Limb (tissue), 2 donors: ENCODE measurements at regions not wholly inside any gene's neighbourhood (a gene's known extent, or its start where the extent isn't known, plus 50 kb on each side); places are given as distances from the start of the nearest gene placed in this dataset.

Experiments
- DNase-seq, 2 donors: peaks; one replicate each; pipeline ENCODE4 v3.0.0-alpha.2; 2016; ENCODE audit errors: extremely low spot score in 2 of 2

DNA sequence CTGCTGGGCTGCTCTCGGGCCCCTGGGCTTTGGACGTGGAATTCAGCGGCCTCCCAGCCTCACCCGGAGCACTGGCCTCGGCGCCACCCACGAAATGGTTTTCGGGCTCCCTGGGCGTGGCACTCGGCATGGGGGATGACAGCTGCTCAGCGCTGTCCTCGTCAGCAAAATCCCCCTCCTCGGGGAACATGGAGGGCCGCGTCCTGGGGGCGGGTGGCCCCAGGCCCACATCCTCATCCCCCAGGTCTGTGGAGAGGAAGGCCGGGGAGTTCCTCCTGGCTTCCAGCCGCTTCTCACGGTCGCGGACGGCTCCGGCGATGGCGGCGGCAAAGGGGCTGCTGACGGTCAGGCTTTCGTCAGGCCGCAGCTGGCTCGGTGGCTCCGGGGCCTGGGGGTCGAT, 88.4 kb downstream of the CTTN start:
- DNase-seq = no peak

DNA sequence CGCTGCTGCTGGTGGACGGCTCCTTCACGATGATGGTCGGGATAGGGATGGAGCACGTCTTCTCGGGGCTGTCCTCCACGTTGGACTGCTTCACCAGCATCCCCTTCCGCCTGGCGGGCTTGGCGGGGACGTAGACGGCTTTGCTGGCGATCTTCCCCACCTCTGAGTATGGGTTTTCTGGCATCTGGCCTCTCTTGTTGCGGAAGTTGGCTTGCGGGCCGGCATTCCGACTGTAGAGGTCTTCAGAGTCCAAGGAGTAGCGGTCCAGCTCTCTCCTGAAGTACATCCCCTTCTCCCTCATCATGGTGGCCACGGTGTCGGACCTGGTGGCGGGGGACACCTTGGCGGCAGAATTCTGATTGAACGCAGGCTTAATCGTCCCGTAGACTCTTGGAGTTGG, 88.8 kb downstream of the CTTN start:
- DNase-seq = no peak

DNA sequence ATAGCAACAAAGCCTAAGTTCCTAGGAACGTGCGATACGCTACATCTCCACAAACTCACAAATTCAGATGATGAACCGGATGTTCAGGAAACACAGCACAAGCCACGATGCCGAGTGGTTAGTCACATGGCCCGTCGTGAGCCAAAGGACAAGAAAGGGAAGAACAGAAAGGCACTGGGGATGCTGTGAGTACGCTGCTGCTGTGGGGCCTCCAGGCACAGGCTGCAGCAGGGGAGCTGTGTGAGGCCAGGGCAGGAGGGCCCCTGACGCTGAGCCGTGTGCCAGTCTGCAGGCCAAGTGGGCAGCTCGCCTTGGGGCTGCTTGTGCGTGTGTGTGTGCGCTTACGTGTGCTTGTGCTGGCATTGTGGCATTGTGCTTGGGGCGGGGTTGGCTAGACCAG, 89.4 kb downstream of the CTTN start:
- no peak for DNase-seq

DNA sequence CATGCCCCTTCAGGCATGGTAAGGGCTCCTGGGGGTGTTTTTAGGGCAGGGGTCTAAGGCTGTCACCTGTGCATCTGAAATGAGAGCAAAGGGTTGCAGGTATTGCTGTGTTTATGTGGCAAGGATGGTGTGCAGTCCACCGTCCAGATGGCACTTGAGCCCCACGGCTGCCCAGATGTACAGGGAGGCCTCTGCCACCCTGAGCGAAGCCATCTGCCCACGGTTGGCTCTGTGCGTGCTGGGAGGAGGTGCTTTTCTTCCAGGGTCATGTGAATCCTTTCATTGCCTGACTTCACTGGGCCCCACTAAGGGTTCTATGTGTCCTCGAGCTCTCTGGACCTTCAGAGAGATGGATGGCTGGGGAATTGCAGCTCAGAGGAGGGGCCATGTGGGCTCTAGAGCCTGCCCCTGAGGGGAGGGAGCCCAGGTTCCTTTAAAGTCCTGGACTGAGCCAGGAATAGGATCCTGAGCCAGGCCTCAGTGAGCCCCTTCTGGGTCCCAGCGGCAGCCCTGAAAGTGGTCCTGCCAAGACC, 89.9 kb downstream of the CTTN start:
- no peak for DNase-seq

DNA sequence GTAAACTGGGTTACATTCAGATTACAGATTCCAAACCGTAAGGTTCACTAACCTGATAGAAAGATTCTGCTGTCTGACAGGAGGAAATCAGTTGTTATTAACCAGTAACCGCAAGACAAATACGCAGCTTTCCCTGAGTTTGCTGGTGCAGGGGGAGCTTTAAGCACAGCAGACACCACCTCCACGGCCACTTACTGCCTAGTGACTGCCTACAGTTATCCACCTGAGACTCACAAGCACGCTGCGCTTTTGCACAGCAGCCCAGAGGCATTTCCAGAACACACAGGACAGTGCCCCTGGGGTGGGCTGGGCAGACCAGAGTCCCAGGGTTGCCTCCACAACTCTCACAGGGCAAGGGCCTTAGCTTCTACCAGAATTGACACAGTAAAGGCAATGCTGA, 90.9 kb downstream of the CTTN start:
- no peak for DNase-seq

DNA sequence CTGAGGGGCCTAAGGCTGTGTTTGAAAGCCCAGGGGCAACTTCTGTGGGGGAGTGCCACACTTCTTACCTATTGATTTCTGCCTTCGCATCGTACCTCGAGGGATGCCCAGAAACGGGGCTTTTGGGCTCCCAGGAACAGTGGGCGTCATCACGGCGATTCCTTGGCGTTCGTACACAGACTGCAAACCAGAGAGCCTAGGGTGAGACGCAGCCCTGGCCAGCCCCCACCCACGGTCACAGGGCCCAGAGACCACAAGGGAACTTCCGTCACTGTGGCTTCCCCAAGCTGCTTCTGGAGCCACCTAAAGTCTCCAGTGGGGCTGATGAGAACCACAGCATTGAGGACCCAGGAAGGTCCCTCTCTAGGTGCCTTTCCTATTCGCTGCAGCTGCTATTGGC, 91.9 kb downstream of the CTTN start:
- no peak for DNase-seq

DNA sequence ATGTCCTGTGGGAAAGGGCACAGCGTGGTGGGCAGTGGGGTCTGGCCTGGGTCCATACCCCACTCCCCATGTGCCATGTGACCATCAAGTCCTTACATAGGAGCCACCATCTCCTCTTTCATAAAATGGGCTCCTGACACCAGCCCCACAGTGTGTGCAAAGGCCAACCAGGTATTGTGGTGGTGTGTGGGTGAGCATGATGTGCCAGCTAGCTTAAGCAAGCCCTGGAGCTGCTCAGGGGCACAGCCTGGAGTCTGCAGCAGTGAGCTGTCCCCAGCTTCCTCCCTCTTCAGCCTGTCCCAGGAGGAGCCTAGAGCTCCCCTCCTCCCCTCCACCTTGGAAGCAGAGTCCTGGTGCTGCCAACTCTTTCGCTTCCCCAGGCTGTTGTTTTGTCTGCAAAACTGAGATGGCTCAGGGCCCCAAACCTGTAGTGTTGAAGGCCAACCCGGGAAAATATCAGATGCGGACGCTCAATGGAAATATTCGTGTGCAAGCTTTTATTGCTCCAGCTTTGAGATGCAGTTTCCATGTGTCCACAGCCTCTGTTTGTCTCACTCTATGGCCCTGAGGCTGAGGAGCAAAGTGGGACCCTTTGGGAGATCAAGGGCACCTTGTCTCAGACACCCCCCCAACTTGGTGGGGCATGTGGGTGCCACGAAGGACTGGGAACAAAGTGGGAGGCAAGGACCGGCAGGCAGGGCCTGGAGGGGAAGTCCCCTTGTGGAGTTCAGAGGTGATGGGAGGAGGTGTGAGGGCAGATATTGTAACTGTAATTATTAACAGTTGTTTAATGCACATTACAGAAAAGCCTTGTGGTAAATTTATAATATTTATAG, 92.6 kb downstream of the CTTN start:
- no peak for DNase-seq

DNA sequence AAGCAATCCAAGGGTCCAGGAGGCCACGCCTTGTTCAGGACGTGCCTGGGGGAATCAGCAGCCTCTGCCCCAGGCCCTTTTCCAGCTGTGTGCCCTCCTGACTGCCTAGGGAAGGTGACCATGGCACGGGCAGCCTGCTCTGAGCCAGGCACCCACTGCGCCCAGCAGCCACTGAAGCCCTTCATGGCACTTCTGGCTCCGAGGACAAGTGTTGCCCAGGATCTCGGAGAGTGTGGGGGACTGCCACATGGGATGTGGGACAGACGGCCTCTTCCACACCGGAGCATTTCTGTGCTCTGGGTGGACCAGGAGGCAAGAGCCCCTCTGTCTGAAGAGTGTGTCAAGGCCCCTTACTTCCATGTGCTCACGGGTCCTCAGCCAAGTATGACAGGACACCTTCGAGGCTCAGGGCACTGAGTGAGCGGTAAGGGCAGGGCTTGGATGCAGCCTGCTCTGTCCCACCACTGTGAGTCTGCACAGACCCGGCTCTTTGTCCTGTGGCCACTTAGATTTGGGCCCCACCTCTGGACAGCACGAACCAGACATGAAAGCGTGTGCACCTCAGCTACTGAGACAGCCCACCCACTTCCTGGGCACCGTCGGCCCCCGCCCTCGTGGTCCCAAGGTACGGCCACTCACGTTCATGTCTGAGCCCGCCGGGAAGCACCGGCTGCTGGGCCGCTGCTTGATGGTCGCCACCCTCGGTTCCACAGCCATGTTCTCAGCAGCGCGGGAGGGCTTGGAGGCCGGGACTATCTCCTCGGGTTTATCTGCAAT, 93.6 kb downstream of the CTTN start:
- DNase-seq = no peak

DNA sequence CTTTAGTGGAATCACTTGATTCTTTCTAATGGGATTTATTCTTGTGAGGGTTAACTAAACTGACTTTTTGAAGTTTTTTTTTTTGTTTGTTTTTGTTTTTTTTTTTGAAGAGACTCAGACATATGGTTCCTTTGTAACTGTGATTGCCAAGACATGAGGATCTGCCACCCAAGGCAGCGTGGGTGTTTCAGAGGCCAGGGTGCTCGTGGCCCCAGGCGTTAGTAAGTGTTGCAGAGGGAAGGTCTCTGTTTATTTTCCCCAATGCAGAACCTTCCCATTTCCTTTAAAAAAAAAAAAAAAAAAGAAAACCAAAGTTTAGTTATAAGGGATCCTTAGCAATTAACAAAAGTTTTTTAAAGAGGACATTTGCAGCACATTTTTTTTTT, 94.8 kb downstream of the CTTN start:
- no peak for DNase-seq

DNA sequence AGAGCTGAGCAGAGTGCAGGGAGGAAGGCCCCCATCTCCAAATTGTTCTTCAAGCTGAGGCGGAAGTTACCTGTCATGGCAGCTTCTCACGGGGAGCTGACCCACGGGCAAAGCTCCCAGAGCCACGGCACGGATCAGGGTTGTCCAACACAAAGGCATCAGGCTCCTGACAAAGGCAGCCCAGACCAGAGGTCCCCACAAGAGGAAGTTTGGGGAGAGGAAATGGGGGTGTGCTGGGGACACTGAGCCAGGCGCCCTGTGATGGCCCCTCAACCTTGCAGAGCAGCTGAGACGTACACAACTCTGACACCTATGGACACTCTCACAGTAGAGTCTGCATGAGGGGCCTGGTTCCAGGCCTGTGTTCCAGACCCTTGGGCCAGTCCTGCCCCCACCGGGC, 95.6 kb downstream of the CTTN start:
- DNase-seq = no peak

DNA sequence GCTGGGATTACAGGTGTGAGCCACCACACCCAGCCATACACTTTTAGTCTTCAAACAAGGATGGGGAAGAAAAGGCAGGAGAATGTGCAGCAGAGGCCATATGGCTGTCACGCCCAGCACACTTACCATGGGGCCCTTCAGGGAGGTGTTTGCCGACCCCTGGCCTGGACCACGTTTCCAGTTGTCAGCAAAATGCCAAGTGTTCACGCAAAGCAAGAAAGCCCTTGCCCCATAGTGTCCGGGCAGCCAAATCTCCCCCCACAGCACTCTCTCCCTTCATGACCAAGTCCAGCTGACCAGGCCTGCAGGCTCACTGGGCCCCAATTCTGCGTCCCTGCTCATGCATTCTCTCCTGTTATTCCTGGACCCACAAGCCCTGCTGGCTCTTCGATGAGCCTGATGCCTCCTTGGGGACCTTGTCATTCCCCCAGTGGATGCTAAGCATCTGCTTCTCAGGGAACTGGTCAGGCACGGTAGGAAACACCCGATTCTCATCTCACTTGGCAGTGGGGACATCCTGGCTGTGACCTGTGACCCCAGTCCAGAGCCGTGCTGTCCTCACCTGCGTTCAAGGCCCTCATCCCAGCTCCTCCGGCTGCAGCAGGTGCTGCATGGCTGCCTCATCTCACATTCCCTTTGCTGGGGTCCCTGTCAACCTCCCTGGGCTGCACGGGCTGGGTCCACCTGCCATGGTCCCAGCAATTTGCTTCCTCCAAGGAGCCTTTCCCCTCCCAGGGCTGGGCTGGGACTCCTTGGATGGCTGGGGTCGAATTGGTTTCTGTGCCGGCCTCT, 96.4 kb downstream of the CTTN start:
- no peak for DNase-seq

DNA sequence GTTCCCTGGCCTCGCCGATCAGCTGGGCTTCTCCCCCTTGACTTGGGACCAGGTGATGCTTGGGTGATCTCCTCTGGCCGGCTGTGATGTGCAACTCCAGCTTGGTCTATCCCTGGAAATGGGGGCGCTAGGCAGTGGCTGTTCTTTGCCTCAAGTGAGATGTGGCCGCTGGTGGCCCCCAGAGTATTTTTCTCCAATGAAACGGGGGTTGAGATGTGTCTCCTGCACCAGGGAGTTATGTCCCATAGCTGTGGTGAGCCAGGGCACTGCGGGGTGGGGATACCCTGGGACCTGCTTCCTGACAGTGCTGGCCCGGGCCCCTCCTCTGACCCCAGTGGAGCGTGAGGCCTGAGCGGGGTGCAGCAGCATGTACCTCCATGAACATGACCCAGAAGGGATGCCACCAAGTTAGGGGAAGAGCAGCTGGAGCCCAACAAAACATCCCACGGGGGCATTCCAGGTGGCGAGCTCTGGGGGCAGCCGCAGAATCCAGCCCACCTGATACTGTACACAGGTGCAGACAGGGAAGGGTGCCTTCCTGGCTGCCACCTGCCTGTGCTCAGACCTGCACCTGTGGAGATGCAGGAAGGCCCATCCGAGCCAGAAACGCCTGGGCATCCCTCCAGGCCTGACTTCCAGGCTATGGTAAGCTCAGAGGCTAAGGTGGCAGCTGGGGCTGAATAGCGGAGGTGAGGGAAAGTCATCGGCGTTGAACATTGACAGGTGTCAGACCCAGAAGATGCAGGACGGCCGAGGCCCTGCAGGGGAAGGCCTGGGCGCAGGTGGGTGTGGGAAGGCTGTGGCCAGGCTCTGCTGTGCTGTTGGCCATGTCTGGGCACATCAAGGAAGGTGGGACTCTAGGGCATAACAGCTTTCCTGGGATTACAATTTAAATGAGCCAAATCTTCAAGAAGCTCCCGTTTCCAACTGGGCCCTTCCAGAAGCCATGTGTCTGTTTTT, 97.3 kb downstream of the CTTN start:
- DNase-seq = no peak

DNA sequence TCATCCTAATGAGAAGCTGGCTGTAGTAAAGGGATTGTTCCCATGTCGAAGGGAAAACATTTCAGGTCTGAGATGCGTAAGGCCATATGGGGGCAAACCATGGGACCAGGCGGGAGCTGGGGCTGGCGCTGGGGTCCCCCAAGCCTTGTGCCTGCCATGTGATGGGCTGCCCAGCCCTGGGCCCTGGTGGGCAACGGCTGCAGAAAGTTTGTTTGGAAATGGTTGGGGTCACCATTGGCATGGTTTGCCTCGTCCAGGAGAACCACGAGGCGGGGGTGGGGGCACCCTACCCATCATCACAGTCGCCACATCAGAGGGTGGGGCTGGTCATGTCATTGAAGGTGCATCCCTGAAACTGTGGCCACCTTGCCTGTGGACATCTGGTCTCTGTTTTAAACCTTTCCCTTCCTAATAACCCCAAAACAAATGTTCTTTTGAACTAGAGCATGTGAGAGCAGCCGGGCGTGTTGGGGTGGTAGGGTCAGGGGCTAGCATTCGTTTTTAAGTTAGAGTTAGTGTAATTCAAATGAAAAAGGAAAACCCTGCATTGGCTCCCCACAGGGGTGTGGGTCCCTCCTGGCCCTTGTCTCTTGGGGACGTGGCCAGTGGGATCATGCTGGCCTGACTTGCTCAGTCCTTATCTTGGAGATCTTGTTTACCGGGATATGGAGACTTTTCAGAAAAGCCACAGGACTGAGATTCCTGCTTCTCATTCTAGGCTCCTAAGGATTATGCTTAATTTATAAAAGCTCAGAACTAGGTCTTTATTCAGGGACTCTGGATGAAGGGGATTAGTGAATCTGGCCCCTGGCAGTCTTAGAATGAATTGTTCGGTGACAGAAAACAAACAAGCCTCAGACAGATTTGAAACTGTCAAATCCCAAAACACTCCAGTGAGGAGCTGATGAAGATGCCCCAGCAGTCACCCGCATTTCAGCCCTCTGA, 98.5 kb downstream of the CTTN start:
- DNase-seq = no peak

DNA sequence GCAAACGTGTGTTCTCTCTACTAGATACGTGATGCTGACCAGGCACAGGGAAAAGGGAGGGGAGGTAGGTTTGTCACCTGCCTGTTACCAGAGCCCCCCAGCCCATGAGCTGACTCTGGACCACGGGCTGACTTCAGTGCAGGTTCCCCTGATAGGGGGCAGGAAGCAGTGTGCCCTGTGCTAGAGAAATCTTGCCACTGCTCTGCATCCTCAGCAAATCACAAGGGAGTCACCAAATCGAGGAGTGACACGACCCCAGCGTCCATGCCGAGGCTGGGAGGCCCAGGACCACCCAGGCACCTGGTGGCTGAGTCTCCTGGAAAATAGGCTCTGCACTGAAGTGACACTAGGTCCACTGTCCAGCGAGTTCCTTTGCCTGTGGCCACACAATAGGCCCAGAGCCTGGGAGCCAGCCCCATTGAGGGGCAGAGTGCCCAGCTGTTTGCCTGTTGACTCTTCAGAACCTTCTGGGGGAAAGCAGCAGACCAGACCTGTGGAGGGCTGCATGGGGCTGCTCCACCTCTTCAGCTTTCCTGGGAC, 99.3 kb downstream of the CTTN start:
- no peak for DNase-seq

DNA sequence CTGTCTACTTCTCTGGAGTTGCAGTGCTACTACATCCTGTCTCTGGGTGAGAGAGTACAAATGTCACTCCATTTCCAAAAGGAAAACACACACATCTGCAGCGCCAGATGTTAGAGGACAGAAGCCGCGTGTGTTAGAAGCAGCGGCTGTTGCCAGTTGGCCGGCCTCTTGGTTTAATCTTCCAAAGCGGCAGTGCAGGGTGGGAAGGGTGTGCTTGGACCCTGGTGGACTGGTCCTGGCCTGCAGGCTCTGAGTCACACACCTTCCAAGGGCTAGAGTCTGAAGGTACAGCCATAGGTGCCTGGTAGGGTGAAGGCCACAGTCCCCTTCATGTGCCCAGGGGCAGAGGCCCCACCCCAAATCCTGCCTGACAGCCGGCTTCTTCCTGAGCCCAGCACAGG, 99.8 kb downstream of the CTTN start:
- DNase-seq = peak in 1 of 2 donors; percentile 38

DNA sequence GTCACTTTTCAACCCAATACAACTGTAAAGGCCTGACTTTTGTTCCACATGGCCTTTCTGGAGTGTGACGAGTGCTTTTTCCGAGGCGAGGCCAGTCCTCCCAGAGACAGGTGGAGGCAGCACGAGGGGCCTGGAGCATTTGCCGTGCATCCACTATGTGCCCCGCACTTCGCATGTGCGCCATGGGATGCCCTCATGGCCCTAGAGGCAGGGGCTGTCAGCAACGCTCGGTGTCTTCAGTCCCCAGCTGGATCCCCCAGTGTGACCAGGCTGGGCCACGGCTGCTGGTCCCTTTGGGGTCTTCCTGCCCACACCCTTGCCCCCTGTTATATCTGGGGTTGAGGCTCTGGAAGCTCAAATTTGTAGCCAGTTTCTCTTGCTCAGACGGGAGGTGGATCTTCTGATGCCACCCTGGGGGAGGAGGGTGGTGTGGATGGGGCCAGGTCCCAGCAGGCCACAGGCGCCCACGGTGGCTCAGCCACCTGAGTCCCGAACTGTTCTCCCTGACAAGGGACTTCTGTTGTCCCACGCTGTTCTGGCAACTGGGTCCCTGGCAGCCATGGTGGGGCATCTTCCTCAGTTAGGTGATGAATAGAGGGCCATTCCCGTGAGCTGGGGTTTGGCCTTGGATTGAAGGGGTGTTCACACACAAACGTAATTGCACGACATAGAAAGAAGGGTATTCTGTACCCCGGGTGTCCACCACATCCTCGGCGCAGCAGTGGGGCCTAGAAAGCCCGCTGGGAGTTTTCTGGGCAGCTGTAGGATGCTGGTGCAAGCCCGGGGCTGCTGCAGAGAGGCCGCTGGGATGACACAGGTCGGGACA, 100.9 kb downstream of the CTTN start:
- no peak for DNase-seq

DNA sequence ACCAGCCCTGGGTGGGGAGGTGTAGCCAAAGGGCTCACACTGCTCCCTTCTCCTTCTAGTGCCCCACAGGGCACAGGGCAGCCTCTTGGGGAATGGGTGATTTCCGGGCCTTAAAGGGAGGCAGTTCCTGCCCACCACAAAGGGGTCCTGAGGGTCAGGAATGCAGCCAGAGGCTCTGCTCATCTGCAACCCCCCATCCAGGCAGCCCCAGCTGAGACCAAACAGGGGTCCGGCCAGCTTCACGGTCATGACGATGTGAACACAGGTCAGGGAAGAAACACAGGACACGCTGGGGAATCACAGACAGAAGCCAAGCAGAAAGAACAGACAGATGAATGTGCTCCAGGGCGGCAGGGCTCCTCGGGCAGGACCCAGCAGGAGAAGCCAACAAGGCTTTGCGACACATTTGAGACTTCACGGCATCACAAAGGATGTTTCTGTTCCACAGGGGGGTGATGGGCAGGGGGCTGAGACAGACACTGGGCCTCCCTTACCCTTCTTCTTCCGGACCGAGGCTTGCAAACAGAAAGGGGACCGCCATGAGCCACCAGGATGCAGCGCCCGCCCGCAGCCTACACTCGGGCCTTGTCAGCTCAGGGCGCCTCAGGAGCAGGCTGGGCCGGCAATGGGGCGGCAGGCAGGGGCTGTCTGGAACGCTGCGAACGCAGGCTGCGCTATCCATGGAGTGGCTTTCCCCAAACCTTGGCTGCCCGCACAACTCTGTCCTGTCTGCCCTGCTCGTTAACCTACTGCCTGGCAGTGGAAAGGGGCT, 101.9 kb downstream of the CTTN start:
- DNase-seq = no peak
